ENCODE measurements at regions not wholly inside any gene's neighbourhood (a gene's known extent, or its start where the extent isn't known, plus 50 kb on each side); places are given as distances from the start of the nearest gene placed in this dataset.

DNA sequence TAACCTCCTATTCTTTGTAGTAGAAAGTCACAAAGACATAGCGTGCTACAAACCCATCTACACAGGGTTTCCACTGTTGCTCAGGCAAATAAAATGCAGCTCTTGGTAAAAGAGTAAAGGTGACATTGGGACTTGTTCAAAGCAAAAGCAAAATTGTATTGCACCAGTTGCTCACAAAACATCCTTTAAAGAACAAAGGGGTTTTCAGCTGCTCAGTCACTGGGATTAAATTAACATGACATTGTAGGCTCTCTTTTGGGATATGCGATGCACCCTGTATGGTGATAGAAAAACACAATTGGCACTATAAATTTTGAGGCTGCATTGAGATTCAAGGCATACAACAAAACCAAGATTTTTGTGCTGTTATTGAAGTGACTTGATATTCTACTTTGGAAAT, 447.3 kb upstream of the CNTN3 start:
- no peaks in the 10 kb centered on the region for H4K20me1 ChIP-seq (ENCODE audit: insufficient read depth, low read length)
- no peak for TF ChIP-seq CTCF (IDR thresholded peaks at IDR 0.05; ENCODE audit: low read length)
- TF ChIP-seq EZH2 (IDR thresholded peaks at IDR 0.05; ENCODE audit: borderline replicate concordance, low read length): no peak
- no peaks in the 10 kb centered on the region for H3K9me2 ChIP-seq (ENCODE audit: low read depth, low read length)
- H3K27ac ChIP-seq (ENCODE audit: low read depth, low read length, poor library complexity, severe bottlenecking): no peak overlapping the region
- no peaks in the 10 kb centered on the region for H3F3A ChIP-seq (ENCODE audit: insufficient read depth, low read length)
- H3K36me3 ChIP-seq (ENCODE audit: insufficient read depth, low read length): no peaks in the 10 kb centered on the region
- H3K9me3 ChIP-seq (ENCODE audit: low read length): no peaks in the 10 kb centered on the region
- no peaks in the 10 kb centered on the region for H3K4me1 ChIP-seq (ENCODE audit: insufficient read depth, low read length, severe bottlenecking)
- no peak overlapping the region for H3K4me2 ChIP-seq (ENCODE audit: low read length)
- H2AFZ ChIP-seq (ENCODE audit: low read length): no peak overlapping the region
- no peak overlapping the region for H3K4me3 ChIP-seq (ENCODE audit: low read depth, low read length, poor library complexity, severe bottlenecking)
- no peak overlapping the region for H3K9ac ChIP-seq (ENCODE audit: low read length)
- H3K27me3 ChIP-seq (ENCODE audit: insufficient read depth, low read length): no peaks in the 10 kb centered on the region
- H3K79me2 ChIP-seq (ENCODE audit: insufficient read depth, low read length): no peaks in the 10 kb centered on the region

GRCh38 chr3:75075158-75075557, 460.7 kb upstream of the CNTN3 start:
- Histone ChIP-seq H3K4me2 (ENCODE audit: low read length) (no peak overlapping the region), H3K27me3 (ENCODE audit: insufficient read depth, low read length) (no peaks in the 10 kb centered on the region), H3K9me3 (ENCODE audit: low read length) (no peaks in the 10 kb centered on the region), H3F3A (ENCODE audit: insufficient read depth, low read length) (no peaks in the 10 kb centered on the region), H4K20me1 (ENCODE audit: insufficient read depth, low read length) (no peaks in the 10 kb centered on the region), H3K4me1 (ENCODE audit: insufficient read depth, low read length, severe bottlenecking) (no peaks in the 10 kb centered on the region), H3K36me3 (ENCODE audit: insufficient read depth, low read length) (no peaks in the 10 kb centered on the region), H3K27ac (ENCODE audit: low read depth, low read length, poor library complexity, severe bottlenecking) (no peak overlapping the region), H2AFZ (ENCODE audit: low read length) (no peak overlapping the region), H3K9me2 (ENCODE audit: low read depth, low read length) (no peaks in the 10 kb centered on the region), H3K79me2 (ENCODE audit: insufficient read depth, low read length) (no peaks in the 10 kb centered on the region), H3K4me3 (ENCODE audit: low read depth, low read length, poor library complexity, severe bottlenecking) (no peak overlapping the region), H3K9ac (ENCODE audit: low read length) (no peak overlapping the region)
- TF ChIP-seq EZH2 (IDR thresholded peaks at IDR 0.05; ENCODE audit: borderline replicate concordance, low read length) (no peak), CTCF (IDR thresholded peaks at IDR 0.05; ENCODE audit: low read length) (no peak)

DNA sequence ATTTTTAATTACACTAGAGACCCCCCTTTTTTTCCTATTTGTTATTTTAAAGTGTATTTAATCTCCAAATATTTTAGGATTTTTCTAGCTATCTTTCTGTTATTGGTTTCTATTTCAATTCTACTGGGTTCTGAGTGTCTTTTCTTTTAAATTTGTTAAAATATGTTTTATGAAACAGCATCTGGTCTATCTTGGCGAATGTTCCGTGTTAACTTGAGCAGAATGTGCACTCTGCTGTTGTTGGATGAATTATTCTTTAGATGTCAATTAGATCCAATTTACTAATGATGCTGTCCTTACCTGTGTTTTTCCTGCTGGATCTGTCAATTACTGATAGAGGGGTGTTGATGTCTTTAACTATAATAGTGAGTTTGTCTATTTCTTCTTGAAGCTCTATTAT, 462.0 kb upstream of the CNTN3 start:
- Histone ChIP-seq H3K4me2 (ENCODE audit: low read length) (no peak overlapping the region), H3K9ac (ENCODE audit: low read length) (no peak overlapping the region), H3K4me3 (ENCODE audit: low read depth, low read length, poor library complexity, severe bottlenecking) (no peak overlapping the region), H3K4me1 (ENCODE audit: insufficient read depth, low read length, severe bottlenecking) (no peaks in the 10 kb centered on the region), H3F3A (ENCODE audit: insufficient read depth, low read length) (no peaks in the 10 kb centered on the region), H3K27me3 (ENCODE audit: insufficient read depth, low read length) (no peaks in the 10 kb centered on the region), H2AFZ (ENCODE audit: low read length) (no peak overlapping the region), H4K20me1 (ENCODE audit: insufficient read depth, low read length) (no peaks in the 10 kb centered on the region), H3K79me2 (ENCODE audit: insufficient read depth, low read length) (no peaks in the 10 kb centered on the region), H3K9me2 (ENCODE audit: low read depth, low read length) (no peaks in the 10 kb centered on the region), H3K36me3 (ENCODE audit: insufficient read depth, low read length) (no peaks in the 10 kb centered on the region), H3K27ac (ENCODE audit: low read depth, low read length, poor library complexity, severe bottlenecking) (no peak overlapping the region), H3K9me3 (ENCODE audit: low read length) (no peaks in the 10 kb centered on the region)
- no peak for TF ChIP-seq CTCF (IDR thresholded peaks at IDR 0.05; ENCODE audit: low read length)
- no peak for TF ChIP-seq EZH2 (IDR thresholded peaks at IDR 0.05; ENCODE audit: borderline replicate concordance, low read length)

All from OCI-LY1 (cell line).